IMR-90 (cell line): ENCODE measurements at regions not wholly inside any gene's neighbourhood (a gene's known extent, or its start where the extent isn't known, plus 50 kb on each side); places are given as distances from the start of the nearest gene placed in this dataset.

ENCODE experiments used
- ATAC-seq: fragments of 200-7000 bp; cut with Tn5 transposase; 2 replicates; pipeline ENCODE4 v1.9.1; 2020; ENCODE audit warnings: low read depth, mild to moderate bottlenecking, moderate library complexity
- BruUV-seq: library from RNA; stranded (reverse); fragments of 400-500 nt; replicated peaks from 2 replicates; lab custom pipeline; 2021; lab: Mats Ljungman, UMichigan
- CTCF ChIA-PET: fragments of 300-600 bp; formaldehyde crosslinking; extraction: SDS; loops from one replicate; lab custom pipeline; 2021; ENCODE audit warnings: antibody characterized with exemption; lab: Yijun Ruan, JAX
- POLR2A ChIA-PET: fragments of 300-600 bp; sonication (Branson Sonifier 250); formaldehyde crosslinking; loops from one replicate; lab custom pipeline; 2022; ENCODE audit warnings: antibody characterized with exemption; ENCODE audit not compliant: unreplicated experiment; lab: Charles Lee
- DNase-seq: peaks from one replicate; pipeline ENCODE4 v3.0.0; 2013
- H2AFZ ChIP-seq: replicated peaks from 2 replicates; pipeline ENCODE3; 2013; ENCODE audit warnings: low read length, mild to moderate bottlenecking; ENCODE audit not compliant: poor library complexity
- H2AK5ac ChIP-seq: 2 replicates; pipeline ENCODE4 v1.6.1; 2013; ENCODE audit warnings: low read depth, low read length, inconsistent platforms
- H2AK9ac ChIP-seq: replicated peaks from 2 replicates; pipeline ENCODE3; 2013; ENCODE audit warnings: mild to moderate bottlenecking, low read depth, low read length, moderate library complexity; ENCODE audit not compliant: poor library complexity
- H2BK120ac ChIP-seq: 2 replicates; pipeline ENCODE4 v1.6.1; 2013; ENCODE audit warnings: low read depth, low read length, inconsistent platforms
- H2BK15ac ChIP-seq: 3 replicates; pipeline ENCODE4 v1.6.1; 2013; ENCODE audit warnings: low read depth, low read length, inconsistent platforms
- H2BK20ac ChIP-seq: 2 replicates; pipeline ENCODE4 v1.6.1; 2013; ENCODE audit warnings: low read depth, mild to moderate bottlenecking, inconsistent platforms, low read length, moderate library complexity
- H2BK5ac ChIP-seq: 2 replicates; pipeline ENCODE4 v1.6.1; 2013; ENCODE audit warnings: mild to moderate bottlenecking, low read depth, low read length, inconsistent platforms; ENCODE audit not compliant: poor library complexity, severe bottlenecking
- H3K14ac ChIP-seq: replicated peaks from 2 replicates; pipeline ENCODE4 v1.6.1; 2013; ENCODE audit warnings: low read depth, low read length, inconsistent platforms
- H3K18ac ChIP-seq: 2 replicates; pipeline ENCODE4 v1.6.1; 2013; ENCODE audit warnings: low read depth, low read length, control low read depth
- H3K23ac ChIP-seq: 2 replicates; pipeline ENCODE4 v1.6.1; 2013; ENCODE audit warnings: low read depth, low read length, inconsistent platforms
- H3K27ac ChIP-seq: 2 replicates; pipeline ENCODE4 v1.5.1; 2013; ENCODE audit warnings: mild to moderate bottlenecking, control low read depth, low read length; ENCODE audit not compliant: insufficient read depth
- H3K27me3 ChIP-seq: 2 replicates; pipeline ENCODE4 v1.6.1; 2013; ENCODE audit warnings: low read length; ENCODE audit not compliant: control insufficient read depth, insufficient read depth
- H3K36me3 ChIP-seq: 2 replicates; pipeline ENCODE4 v1.6.1; 2013; ENCODE audit warnings: low read length, mixed read lengths; ENCODE audit not compliant: control insufficient read depth, insufficient read depth
- H3K4ac ChIP-seq: 2 replicates; pipeline ENCODE4 v1.6.1; 2013; ENCODE audit warnings: low read depth, low read length, inconsistent platforms
- H3K4me1 ChIP-seq: 2 replicates; pipeline ENCODE4 v1.6.1; 2013; ENCODE audit warnings: low read length, mixed read lengths; ENCODE audit not compliant: control insufficient read depth, insufficient read depth
- H3K4me2 ChIP-seq: 2 replicates; pipeline ENCODE4 v1.6.1; 2013; ENCODE audit warnings: low read depth, mild to moderate bottlenecking, control low read depth, low read length, moderate library complexity
- H3K4me3 ChIP-seq: 2 replicates; pipeline ENCODE4 v1.5.1; 2013; ENCODE audit warnings: low read depth, mild to moderate bottlenecking, control low read depth, low read length, moderate library complexity; ENCODE audit not compliant: insufficient read depth
- H3K56ac ChIP-seq: 2 replicates; pipeline ENCODE4 v1.6.1; 2013; ENCODE audit warnings: low read length, inconsistent platforms; ENCODE audit not compliant: insufficient read depth; ENCODE audit errors: extremely low read depth
- H3K79me1 ChIP-seq, 2 experiments: 2 replicates each; pipeline ENCODE4 v1.6.1; 2013; ENCODE audit warnings: low read length in 2 of 2, inconsistent platforms in 1 of 2, low read depth in 1 of 2
- H3K9ac ChIP-seq: 2 replicates; pipeline ENCODE4 v1.6.1; 2013; ENCODE audit warnings: low read depth, low read length, control low read depth
- H3K9me1 ChIP-seq: 2 replicates; pipeline ENCODE4 v1.6.1; 2013; ENCODE audit warnings: low read length, inconsistent platforms; ENCODE audit not compliant: insufficient read depth
- H3K9me3 ChIP-seq: 2 replicates; pipeline ENCODE4 v1.6.1; 2013; ENCODE audit warnings: low read length; ENCODE audit not compliant: control insufficient read depth, insufficient read depth
- H4K20me1 ChIP-seq: 2 replicates; pipeline ENCODE4 v1.6.1; 2013; ENCODE audit warnings: low read length, inconsistent platforms; ENCODE audit not compliant: insufficient read depth
- H4K5ac ChIP-seq: 2 replicates; pipeline ENCODE4 v1.6.1; 2013; ENCODE audit warnings: mild to moderate bottlenecking, low read depth, low read length, control low read depth
- H4K8ac ChIP-seq, 2 experiments: 2 replicates each; pipeline ENCODE4 v1.6.1; 2013; ENCODE audit warnings: low read depth in 2 of 2, low read length in 2 of 2, control low read depth in 1 of 2, inconsistent platforms in 1 of 2
- H4K91ac ChIP-seq: 2 replicates; pipeline ENCODE4 v1.6.1; 2013; ENCODE audit warnings: low read depth, low read length, inconsistent platforms; ENCODE audit not compliant: insufficient read depth
- BHLHE40 ChIP-seq: fragments of 150-350 bp; IDR thresholded peaks from 2 replicates; pipeline ENCODE4 v1.6.1; 2016; ENCODE audit warnings: mild to moderate bottlenecking, low read depth, low read length
- WGBS, 2 experiments: methylation state at CpG; one replicate each; pipeline versions ENCODE4 v1.1.5 to v1.1.7; 2013; ENCODE audit warnings: missing lambda C conversion rate in 2 of 2; ENCODE audit not compliant: insufficient read length in 1 of 2; ENCODE audit errors: extremely low coverage in 2 of 2; 5-methylcytosine and 5-hydroxymethylcytosine counted together
- dilution Hi-C: fragments of 300-500 bp; cut with HindIII; formaldehyde crosslinking; loops from one replicate; pipeline ENCODE4 v1.14.3; 2018; ENCODE audit warnings: low sequenced_read_pairs; ENCODE audit not compliant: unreplicated experiment
- in situ Hi-C: fragments of 300-500 bp; cut with MboI; formaldehyde crosslinking; loops from 3 replicates; pipeline ENCODE4 v1.14.3; 2019; ENCODE audit warnings: low sequenced_read_pairs, inconsistent platforms, mixed read lengths
- intact Hi-C: fragments of 100-400 bp; cut with micrococcal nuclease; formaldehyde crosslinking; loops from 2 replicates; pipeline ENCODE4 v1.10.0; 2022

- Histone ChIP-seq H3K79me1 (no peaks in the 10 kb centered on the region), H2AK9ac (no peak overlapping the region), H3K23ac (no peak overlapping the region), H4K91ac (no peak overlapping the region), H2AK5ac (no peak overlapping the region), H2BK5ac (no peak overlapping the region), H3K14ac (no peak overlapping the region), H3K18ac (no peak overlapping the region), H3K9me3 (no peaks in the 10 kb centered on the region), H3K27me3 (no peaks in the 10 kb centered on the region), H4K5ac (no peak overlapping the region), H3K9ac (no peak overlapping the region), H3K27ac (no peak overlapping the region), H2AFZ (no peak overlapping the region), H3K4me3 (no peak overlapping the region), H4K20me1 (no peaks in the 10 kb centered on the region), H2BK15ac (no peak overlapping the region), H4K8ac (no peak overlapping the region), H3K4ac (no peak overlapping the region), H3K56ac (no peak overlapping the region), H3K9me1 (no peaks in the 10 kb centered on the region), H2BK20ac (no peak overlapping the region), H3K4me2 (no peak overlapping the region), H3K4me1 (no peaks in the 10 kb centered on the region), H2BK120ac (no peak overlapping the region), H3K36me3 (no peaks in the 10 kb centered on the region)
- WGBS, 2 experiments: no CpG with 5 or more reads among the region's 1 CpG
- TF ChIP-seq BHLHE40: no peak
- no peak for ATAC-seq
- CTCF ChIA-PET: no interaction called here
- dilution Hi-C loops (no loop called here), in situ Hi-C loops (no loop called here), intact Hi-C loops (no loop called here)
- DNase-seq: no peak
- no TSS peak for BruUV-seq
- POLR2A ChIA-PET: no interaction called here
Measured at GRCh38 chr2:107570876-107571275, 255.8 kb upstream of the RGPD4 start.
